ENCODE measurements at regions not wholly inside any gene's neighbourhood (a gene's known extent, or its start where the extent isn't known, plus 50 kb on each side); places are given as distances from the start of the nearest gene placed in this dataset.

GRCh38 chr10:90378524-90379076, 479.2 kb downstream of the HTR7 start:
- TF ChIP-seq CTCF (IDR thresholded peaks at IDR 0.05) = no peak
- no peak for TF ChIP-seq POLR2A (IDR thresholded peaks at IDR 0.05)
- WGBS, 4 donors = 74 to 80% (median 79%) methylated on average over 3 of the region's 3 CpGs

GRCh38 chr10:90381468-90381867, 476.4 kb downstream of the HTR7 start:
- Histone ChIP-seq H3K4me3 (no peak overlapping the region), H3K27me3 (no peaks in the 10 kb centered on the region), H3K4me1 (replicated peaks in 1 of 2) (no peaks in the 10 kb centered on the region), H3K36me3 (replicated peaks in 1 of 2) (no peaks in the 10 kb centered on the region), H3K9me3 (replicated peaks in 1 of 3) (no peaks in the 10 kb centered on the region), H3K27ac (no peak overlapping the region)
- intact Hi-C loops (cut with DNase I) = no loop called here
- no peak for DNase-seq
- WGBS, 4 donors = 55 to 67% (median 64%) methylated on average over 2 of the region's 2 CpGs
- TF ChIP-seq POLR2A (IDR thresholded peaks at IDR 0.05) = no peak
- TF ChIP-seq CTCF (IDR thresholded peaks at IDR 0.05) = no peak

More at GRCh38 chr10:90378524-90379076, 479.2 kb downstream of the HTR7 start:
- no peak for DNase-seq
- H3K4me1 ChIP-seq (replicated peaks in 1 of 2) = no peaks in the 10 kb centered on the region
- H3K36me3 ChIP-seq (replicated peaks in 1 of 2) = no peaks in the 10 kb centered on the region
- H3K27ac ChIP-seq = no peak overlapping the region
- H3K27me3 ChIP-seq = no peaks in the 10 kb centered on the region
- intact Hi-C loops (cut with DNase I) = no loop called here
- H3K4me3 ChIP-seq = no peak overlapping the region
- H3K9me3 ChIP-seq (replicated peaks in 1 of 3) = no peaks in the 10 kb centered on the region

- no peaks in the 10 kb centered on the region for H3K36me3 ChIP-seq (replicated peaks in 1 of 2)
- WGBS, 4 donors = 90 to 94% (median 93%) methylated on average over 3 of the region's 3 CpGs
- no peaks in the 10 kb centered on the region for H3K4me1 ChIP-seq (replicated peaks in 1 of 2)
- no peaks in the 10 kb centered on the region for H3K27me3 ChIP-seq
- H3K9me3 ChIP-seq (replicated peaks in 1 of 3) = no peaks in the 10 kb centered on the region
- intact Hi-C loops (cut with DNase I) = no loop called here
- TF ChIP-seq CTCF (IDR thresholded peaks at IDR 0.05) = no peak
- TF ChIP-seq POLR2A (IDR thresholded peaks at IDR 0.05) = no peak
- DNase-seq = no peak
- no peak overlapping the region for H3K4me3 ChIP-seq
- no peak overlapping the region for H3K27ac ChIP-seq
These were observed 468.0 kb downstream of the HTR7 start for GRCh38 chr10:90389876-90390275.

DNA sequence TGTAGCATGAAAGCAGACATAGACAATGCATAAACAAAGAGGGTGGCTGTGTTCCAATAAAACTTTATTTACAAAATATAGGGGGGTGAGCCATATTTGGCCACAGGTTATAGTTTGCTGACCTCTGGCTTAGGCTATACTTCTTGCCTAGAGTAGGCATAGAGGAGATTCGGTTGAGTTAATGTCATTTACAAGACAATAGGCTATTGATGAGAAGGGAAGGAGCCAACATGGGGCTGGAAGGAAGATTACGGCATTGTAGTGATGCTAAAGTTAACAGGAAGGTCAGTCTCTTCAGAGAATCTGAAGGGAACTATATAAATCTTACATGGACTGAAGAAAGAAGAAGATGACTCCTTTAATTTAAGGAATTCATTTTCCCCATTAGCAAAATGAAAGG, 463.5 kb downstream of the HTR7 start:
- H3K4me1 ChIP-seq (replicated peaks in 1 of 2) = no peaks in the 10 kb centered on the region
- intact Hi-C loops (cut with DNase I) = no loop called here
- H3K9me3 ChIP-seq (replicated peaks in 1 of 3) = no peaks in the 10 kb centered on the region
- TF ChIP-seq POLR2A (IDR thresholded peaks at IDR 0.05) (no peak), CTCF (IDR thresholded peaks at IDR 0.05) (no peak)
- no peak overlapping the region for H3K4me3 ChIP-seq
- 70 to 77% (median 71%) methylated on average over 2 of the region's 2 CpGs for WGBS, 4 donors
- H3K36me3 ChIP-seq (replicated peaks in 1 of 2) = no peaks in the 10 kb centered on the region
- no peak for DNase-seq
- H3K27ac ChIP-seq = no peak overlapping the region
- no peaks in the 10 kb centered on the region for H3K27me3 ChIP-seq

All from adrenal gland (tissue), 9 donors.